HG03280 (cell line): ENCODE measurements at regions not wholly inside any gene's neighbourhood (a gene's known extent, or its start where the extent isn't known, plus 50 kb on each side); places are given as distances from the start of the nearest gene placed in this dataset.
"Not testable (repeated sequence)": the region's sequence is repeated elsewhere in the genome, so short reads cannot be mapped to it uniquely, and the experiment has no call there.

Experiments
- ATAC-seq: cut with Tn5 transposase; IDR thresholded peaks from one replicate; pipeline ENCODE4 v1.9.1; 2021; ENCODE audit warnings: mild to moderate bottlenecking, moderate library complexity; ENCODE audit not compliant: unreplicated experiment

- ATAC-seq = no peak
These were observed 93.2 kb downstream of the AKR1D1 start for GRCh38 chr7:138169441-138169851.

- ATAC-seq = no peak
These were observed 94.0 kb downstream of the AKR1D1 start for GRCh38 chr7:138170298-138170697.

DNA sequence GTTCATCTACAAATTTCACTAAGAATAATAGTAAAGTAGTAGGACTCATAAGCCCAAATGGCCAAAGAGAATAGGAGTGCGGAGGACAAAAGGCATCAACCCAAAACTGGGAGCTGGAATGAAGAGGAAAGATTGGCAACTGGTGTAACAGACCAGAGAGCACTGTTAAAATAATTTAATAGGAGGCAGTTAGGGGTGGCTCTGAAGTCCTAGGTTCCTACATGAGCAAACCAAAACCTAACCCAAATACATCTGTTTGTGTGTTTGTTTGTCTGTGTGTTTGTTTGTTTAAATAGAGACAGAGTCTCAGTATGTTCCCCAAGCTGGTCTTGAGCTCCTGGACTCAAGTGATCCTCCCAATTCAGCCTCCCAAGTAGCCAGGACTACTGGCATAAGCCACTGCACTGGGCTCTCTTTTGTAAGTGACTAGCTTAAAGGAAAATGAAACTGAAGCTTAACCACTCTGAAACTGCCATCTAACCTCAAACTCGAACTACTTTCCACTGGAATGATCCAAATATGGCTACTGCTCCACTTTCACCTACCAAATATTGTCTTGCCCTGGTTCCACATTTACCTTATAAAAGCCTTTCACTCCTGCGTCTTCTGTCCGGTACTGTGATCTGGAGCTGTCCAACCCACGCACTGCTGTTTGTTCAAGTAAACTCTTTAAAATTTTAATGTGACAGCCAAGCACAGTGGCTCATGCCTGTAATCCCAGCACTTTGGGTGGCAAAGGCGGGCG lies 94.9 kb downstream of the AKR1D1 start:
- peak; percentile 88 for ATAC-seq

GRCh38 chr7:138173548-138173947 lies 97.3 kb downstream of the AKR1D1 start:
- no peak for ATAC-seq

GRCh38 chr7:138176060-138176459 lies 99.8 kb downstream of the AKR1D1 start:
- no peak for ATAC-seq

DNA sequence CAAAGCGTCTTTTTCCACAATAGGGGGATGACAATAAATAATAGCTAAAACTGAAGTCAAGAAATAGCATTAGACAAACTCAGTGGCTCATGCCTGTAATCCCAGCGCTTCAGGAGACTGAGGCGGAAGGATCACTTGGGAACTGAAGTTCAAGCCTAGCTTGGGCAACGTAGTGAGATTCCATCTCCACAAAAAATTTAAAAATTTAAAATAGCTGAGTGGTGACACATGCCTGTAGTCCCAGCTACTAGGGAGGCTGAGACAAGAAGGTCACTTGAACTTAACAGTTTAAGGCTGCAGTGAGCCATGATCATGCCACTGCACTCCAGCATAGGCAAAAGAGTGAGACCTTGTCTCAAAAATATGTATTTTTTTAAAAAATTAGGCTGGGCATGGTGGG lies 107.9 kb downstream of the AKR1D1 start:
- no peak for ATAC-seq

DNA sequence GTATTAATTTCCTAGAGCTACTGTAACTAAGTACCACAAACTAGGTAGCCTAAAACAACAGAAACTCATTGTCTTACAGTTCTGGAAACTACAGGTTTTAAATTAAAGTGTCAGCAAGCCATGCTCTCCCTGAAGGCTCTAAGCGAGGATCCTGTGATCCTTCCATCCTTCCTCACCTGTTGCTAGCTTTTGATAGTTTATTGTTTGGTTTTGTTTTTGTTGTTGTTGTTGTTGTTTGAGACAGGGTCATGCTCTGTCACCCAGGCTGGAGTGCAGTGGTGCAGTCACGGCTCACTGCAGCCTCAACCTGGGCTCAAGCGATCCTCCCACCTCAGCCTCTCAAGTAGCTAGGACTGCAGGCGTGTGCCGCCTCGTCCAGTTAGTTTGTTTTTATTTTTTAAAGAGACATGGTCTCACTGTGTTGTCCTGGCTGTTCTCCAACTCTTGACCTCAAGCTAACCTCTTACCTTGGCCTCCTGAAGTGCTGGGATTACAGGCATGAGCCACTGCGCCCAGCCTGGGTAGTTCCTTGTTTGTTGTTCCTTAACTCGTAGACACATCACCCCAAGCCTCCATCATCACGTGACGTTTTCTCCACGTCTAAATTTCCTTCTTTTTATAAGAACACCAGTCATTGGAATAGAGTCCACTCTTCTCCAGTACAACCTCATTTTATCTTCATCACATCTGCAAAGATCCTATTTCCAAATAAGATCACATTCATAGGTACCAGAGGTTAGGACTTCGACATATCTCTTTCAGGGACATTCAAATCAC lies 109.1 kb downstream of the AKR1D1 start:
- ATAC-seq = no peak

DNA sequence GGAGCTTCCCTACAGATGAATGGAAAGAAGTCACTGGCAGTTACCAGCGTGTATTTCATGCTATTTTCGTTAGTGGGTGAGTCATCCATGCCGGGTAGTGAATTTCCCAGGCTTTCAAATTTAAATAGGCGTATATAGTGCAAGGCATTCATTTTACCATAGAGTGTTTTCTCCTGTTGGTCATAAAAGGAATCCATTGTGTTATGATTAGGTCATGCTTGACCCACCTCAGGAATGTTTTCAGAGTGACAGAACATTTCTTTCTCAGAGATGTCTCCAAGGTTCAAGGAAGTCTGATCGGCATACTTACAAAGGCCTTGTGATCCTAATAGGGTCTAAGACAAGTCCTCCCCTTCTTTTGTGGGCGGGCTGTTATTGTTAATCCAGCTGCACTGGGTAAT lies 110.7 kb downstream of the AKR1D1 start:
- ATAC-seq = no peak

GRCh38 chr7:138188290-138188858 lies 112.1 kb downstream of the AKR1D1 start:
- ATAC-seq = no peak

GRCh38 chr7:138194567-138194966 lies 118.3 kb downstream of the AKR1D1 start:
- no peak for ATAC-seq

GRCh38 chr7:138195151-138195571 lies 118.9 kb downstream of the AKR1D1 start:
- no peak for ATAC-seq

GRCh38 chr7:138196503-138196946 lies 120.3 kb downstream of the AKR1D1 start:
- ATAC-seq = not testable (repeated sequence)

DNA sequence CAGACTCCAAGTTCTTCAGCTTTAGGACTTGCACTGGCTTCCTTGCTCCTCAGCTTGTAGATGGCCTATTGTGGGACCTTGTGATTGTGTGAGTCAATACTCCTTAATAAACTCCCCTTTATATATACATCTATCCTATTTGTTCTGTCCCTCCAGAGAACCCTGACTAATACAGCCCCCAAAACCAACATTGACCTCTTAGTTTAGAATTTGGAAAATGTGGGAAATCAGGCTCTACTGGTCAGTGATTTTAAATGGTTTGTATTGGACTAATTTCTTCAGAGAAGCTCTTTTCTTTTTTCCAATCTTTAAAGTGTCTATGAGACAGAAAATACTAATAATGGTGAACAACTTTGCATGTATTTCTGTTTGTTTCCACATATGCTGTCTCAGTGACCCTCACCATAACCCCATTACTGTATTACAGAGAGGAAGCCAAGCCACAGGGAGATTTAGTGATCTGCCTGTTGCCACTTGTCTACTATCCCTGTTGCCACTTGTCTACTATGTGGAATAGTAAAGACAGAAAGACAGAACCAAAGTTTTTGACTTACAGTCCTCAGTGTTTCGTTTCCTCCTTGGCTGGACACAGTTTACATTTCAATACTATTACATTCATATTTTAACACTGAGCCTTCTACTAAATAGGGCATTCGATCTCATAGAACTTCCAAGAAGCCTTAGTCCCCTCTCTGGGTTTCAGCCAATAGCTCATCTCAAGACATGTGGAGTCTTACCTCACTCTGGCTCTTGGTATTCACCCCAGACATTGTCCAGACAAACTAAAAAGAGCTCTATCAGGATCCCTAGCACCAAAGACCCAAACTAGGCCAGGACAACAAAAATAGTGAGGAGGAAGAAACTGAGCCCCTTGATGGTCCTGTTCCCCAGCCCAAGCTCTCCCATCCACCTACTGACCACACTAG lies 121.0 kb downstream of the AKR1D1 start:
- no peak for ATAC-seq

DNA sequence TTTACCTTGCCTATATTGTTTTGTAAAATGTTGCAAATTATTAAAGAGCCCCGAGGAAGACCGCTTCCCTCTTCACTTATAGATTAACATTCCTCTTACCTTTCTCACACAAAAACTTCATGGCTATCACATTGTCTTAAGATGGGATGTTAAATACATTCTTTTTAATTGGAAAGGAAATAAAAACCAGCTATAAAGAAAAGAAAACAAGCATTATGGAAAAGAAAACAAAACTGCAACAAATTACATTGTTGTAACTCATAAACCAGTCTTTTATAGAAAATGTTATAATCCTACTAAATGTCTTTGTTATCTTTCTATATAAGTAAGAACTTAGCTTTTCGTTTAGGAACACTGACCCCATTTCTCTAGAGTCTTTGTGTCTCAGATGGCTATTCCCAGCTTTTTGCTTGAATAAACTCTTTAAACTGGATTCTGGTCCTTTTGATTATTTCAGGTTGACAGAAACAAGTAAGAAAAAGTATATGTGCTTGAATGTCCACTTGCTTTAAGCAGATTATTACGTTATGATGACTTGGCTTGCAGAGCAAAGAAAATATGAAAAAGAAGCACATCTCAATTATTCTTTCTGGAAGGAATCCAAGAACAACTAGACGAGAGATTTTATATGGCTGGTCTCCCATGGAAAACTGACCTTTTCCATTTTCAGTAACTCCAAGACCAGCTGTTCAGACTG lies 128.2 kb downstream of the AKR1D1 start:
- ATAC-seq = no peak

GRCh38 chr7:138204982-138205298 lies 128.7 kb downstream of the AKR1D1 start:
- no peak for ATAC-seq

DNA sequence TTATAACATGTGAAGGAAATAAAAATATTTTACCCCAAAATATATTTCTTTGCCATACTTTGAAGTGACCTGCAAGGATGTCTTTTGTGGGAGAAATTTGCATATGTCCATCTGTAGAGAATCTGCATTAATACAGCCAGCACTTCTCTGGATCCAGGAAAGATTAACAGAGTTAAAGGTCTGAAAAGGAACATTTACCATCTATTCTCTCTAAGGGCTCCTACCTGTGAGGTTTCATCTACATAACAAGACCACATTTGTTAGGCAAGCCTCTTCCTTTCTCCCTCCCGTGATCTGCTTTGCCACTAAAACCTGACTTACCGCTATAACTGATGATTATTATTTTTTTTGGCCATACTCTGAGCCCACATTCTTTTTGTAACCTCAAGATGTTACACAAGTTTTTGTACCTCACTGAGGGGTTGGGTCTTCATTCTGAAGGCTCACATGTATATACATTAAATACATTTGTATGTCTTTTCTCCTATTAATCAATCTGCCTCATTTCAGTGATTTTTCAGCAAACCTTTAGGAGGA lies 129.4 kb downstream of the AKR1D1 start:
- ATAC-seq = no peak

GRCh38 chr7:138207555-138207971 lies 131.3 kb downstream of the AKR1D1 start:
- ATAC-seq = no peak

DNA sequence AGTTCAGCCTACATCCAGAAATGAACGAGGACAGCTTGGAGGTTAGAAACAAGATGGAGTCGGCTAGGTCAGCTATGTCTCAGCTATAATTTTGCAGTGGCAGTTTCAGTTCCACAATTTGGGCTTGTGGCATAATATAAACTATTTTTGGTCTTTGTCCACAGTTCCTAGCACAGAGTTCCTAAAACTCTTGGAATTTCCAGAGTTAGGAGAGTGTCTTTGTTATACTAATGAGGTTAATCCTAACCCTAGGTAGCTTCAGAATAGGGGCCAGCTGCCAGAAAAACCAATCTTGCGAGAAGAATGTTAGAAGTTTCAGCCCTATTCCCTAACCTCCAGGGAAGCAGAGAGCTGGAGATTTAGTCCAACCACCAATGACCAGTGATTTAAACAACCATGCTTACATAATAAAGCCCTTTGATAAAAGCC lies 131.9 kb downstream of the AKR1D1 start:
- ATAC-seq = no peak

DNA sequence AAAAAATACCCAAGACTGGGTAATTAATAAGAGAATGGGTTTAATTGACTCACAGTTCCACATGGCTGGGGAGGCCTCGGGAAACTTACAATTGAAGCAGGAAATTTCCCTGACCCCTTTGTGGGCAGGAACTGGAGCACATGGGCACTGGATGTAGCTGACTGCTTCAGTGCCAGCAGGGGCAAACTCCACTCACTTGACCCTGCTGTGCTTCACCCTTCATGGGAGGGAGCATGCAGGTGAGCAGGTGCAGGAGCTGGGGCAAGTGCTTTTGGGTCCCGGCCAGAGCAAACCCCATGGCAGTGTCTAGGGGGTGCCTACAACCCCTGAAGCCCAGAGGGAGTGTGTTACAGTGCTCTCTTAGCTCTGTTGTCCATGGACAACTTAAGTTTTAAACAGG lies 132.6 kb downstream of the AKR1D1 start:
- ATAC-seq = no peak

- no peak for ATAC-seq
These were observed 136.1 kb downstream of the AKR1D1 start for GRCh38 chr7:138212314-138212713.
